ENCODE measurements at regions not wholly inside any gene's neighbourhood (a gene's known extent, or its start where the extent isn't known, plus 50 kb on each side); places are given as distances from the start of the nearest gene placed in this dataset.

GRCh38 chr3:178263236-178263916, 272.9 kb upstream of the KCNMB2 start:
- DNase-seq (ENCODE audit: low spot score): no peak

DNA sequence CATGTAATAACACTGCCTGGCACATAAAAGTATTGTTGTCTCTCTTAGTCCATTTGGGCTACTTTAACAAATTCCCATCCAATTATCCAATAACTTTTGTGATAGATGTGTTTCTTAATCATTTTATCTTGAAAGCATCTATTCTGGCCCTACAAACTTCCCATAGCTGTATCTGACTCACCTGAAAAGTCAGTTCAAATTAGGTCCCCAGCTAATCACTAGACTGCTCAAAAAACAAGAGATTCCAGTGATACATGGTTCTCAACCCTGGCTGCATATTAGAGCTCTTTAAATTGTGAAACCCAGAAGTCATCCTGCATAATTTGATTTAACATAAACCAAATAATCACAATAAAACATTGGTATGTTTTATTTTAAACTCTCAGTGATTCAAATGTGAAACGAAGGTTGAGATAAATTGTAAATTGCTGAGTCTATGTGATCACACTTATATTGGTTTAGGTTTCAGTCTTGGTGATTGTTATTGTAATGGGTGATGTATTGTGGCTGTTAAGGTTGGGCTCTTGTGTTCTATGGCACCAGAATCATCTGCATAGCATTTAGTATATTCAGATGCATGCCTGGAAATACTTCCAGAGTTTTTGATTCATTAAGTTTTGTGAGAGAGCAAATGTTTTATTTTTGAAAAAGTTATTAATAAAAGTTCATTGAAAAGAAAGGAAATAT, 268.9 kb upstream of the KCNMB2 start:
- DNase-seq (ENCODE audit: low spot score): no peak

DNA sequence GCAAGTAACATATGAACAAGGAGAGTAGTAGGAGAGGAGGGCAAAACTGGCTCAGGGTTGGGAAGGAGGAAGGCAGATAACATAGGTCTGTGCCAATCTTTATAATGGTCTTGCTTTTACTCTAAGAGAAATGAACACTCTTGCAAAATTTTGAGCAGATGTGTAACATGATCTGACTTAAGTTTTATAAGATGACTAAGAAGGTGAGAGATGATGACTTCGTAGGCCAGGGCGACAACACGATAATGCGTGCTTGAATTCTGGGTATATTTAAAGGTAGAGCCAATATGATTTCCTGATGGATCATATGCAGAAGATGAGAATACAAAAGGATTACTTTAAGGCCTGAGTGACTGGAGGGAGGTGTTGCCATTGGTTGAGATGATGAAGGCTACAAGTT, 265.4 kb upstream of the KCNMB2 start:
- no peak for DNase-seq (ENCODE audit: low spot score)

GRCh38 chr3:178271740-178272387, 264.4 kb upstream of the KCNMB2 start:
- no peak for DNase-seq (ENCODE audit: low spot score)

GRCh38 chr3:178272841-178273240, 263.4 kb upstream of the KCNMB2 start:
- no peak for DNase-seq (ENCODE audit: low spot score)

DNA sequence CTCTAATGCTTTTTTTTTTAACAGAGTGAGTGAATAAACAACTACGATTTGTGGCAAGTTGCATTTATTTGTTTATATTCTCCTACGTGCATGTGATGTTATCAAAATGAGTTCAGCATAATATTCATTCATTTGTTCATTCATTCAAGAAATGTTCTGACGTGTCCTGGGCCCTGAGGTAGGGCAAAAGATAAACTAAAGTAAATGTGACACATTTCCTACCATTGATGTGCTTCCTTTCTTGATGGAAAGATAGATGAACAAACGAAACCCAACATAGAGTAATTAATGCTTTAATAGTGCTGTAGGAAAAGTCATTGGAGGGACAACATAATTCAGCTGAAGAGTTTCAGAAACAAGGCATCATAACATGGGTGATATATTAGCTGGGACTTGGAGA, 261.5 kb upstream of the KCNMB2 start:
- no peak for DNase-seq (ENCODE audit: low spot score)

DNA sequence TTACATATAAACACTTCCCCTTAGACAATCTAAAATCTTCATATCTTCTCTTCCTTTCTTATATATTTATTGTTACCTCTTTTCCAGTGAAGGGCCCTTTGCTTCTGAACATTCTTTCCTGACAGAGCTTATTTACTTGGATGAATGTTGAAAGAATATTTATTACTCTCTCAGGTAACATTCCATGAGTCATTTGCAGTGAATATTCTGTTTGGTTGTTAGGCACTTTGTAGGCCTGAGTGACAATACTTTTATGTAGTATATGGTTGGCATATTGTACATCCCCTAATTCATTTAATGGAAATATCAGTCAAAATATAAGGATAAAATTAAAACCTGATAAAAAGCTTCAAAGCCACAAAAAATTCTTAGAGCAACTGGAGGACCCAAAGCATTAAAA, 260.9 kb upstream of the KCNMB2 start:
- DNase-seq (ENCODE audit: low spot score): no peak

DNA sequence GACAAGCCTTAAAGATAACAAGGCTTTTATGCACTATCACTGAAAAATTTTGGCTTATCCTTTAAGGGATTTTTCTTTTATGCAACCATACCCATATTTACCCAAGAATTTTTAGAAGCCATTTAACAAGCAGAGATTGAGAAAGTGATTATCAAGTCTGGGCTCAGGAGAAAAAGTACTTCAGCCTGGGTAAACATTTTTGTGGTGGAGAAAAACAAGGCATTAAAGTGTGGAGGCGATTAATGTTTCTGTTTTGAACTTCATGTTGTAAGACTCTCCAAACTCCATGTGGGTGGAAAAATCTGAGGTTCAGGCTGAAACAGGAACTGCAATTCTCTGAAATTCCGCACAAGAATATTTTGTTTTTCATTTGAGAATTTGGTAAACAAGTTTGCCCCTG, 260.4 kb upstream of the KCNMB2 start:
- no peak for DNase-seq (ENCODE audit: low spot score)

DNA sequence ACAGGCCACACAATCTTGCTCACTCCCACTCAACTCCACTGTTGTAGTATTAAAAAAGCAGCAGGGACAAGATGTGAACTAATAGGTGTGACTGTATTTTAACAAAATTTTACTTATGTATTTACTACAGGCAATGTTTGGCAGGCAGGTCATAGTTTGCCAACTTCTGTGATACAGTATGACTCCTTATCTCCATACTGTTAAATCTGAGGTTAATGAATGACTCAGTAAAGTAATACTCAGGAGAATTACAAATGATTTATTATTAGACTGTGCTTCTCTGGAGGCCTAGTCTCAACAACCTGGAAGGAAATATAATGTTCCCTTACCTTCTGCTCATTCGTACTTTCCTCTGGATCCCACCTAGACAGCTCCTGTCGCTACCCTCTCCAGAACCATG, 258.6 kb upstream of the KCNMB2 start:
- no peak for DNase-seq (ENCODE audit: low spot score)

- DNase-seq (ENCODE audit: low spot score): no peak
Observed at GRCh38 chr3:178283561-178283960, 252.7 kb upstream of the KCNMB2 start.

- DNase-seq (ENCODE audit: low spot score): no peak
Observed at GRCh38 chr3:178284181-178284580, 252.1 kb upstream of the KCNMB2 start.

- DNase-seq (ENCODE audit: low spot score): no peak
Observed at GRCh38 chr3:178288074-178288473, 248.2 kb upstream of the KCNMB2 start.

- DNase-seq (ENCODE audit: low spot score): no peak
Observed at GRCh38 chr3:178289544-178290160, 246.6 kb upstream of the KCNMB2 start.

- DNase-seq (ENCODE audit: low spot score): no peak
Observed at GRCh38 chr3:178291574-178292370, 244.5 kb upstream of the KCNMB2 start.

- no peak for DNase-seq (ENCODE audit: low spot score)
Observed at GRCh38 chr3:178295292-178295912, 240.8 kb upstream of the KCNMB2 start.

- DNase-seq (ENCODE audit: low spot score): no peak
Observed at GRCh38 chr3:178297199-178297598, 239.0 kb upstream of the KCNMB2 start.

DNA sequence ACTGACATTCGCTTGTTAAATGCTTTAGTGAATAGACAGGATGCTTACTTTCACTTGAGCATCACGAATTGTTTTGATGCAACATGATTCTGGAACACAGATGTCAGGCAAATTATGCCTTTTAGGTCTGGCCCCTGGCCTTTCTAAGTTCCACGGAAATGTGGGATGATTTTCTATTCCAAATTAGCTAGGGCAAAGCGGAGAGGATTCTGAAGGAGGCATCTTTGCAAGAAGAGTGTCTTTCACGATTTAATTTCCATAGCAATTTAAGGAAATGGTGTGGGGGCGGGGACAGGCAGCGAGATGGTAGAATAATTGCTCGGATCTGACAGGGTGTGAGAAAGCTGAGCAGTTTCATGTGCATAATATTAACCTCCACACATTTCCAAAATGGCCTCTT, 238.5 kb upstream of the KCNMB2 start:
- no peak for DNase-seq (ENCODE audit: low spot score)

DNA sequence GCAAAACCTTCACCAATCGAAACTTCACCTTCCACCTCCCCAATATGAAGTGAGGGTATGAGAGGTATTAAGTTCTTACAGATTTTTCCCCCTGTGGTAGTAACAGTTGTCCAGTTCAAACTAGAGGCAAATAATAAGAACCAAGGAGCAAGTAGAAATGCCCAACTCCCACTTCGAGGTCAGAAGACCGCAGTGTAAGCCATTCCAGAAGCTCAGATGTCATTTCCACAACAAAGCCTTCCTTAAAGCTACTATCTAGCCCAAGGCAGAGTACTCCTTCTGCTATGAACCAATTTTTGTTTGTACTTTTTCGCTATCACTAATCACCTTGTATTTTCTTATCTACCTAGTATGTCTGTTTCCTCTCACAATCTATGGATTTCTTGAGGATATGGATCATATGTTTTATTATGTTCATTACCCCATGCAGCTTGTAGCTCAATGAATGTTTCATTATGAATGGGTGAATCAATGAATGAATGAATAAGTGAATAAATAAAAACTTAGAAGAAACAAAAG, 235.7 kb upstream of the KCNMB2 start:
- no peak for DNase-seq (ENCODE audit: low spot score)

DNA sequence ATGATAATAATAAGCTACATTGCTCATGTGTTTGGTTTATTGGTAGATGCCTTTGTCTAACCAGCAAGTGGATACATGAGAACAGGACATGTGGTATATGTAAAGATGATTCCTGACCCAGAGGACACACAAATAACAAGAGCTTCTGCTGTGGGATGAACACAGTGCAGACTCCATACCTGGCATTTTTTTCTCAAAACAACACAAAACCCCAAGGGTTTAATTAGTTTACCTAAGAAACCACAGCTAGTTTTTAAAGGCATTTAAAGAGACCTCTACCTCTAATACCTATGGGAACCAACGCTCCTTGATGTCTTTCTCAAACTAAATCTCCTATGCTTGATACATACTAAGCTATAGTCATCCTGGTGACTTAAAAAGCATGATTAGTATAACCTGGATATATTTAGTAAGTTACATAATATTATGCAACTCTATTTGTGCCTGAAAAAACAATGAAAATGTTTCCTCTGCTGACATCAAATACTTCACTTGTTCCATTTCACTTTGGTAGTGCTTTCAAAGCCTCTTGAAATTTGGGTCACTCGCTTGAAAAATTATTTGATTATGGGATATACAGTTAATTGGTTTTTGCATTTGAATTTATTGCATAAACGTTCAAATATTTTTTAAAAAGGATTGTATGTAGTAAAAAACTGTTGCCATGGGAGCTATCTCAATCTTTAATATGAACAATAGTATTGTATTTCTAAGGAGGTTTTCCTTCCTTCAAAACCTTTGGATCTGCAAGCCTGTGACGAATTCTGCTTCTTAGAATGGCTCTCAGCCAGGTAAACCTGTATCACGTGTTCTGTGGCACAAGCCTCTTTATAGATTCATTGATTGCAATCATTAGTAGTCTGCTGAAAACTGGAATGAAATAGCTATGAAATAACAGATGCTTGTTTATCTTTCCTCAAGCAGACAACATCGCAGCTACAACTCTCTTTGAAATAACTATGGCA, 233.0 kb upstream of the KCNMB2 start:
- DNase-seq (ENCODE audit: low spot score): no peak

DNA sequence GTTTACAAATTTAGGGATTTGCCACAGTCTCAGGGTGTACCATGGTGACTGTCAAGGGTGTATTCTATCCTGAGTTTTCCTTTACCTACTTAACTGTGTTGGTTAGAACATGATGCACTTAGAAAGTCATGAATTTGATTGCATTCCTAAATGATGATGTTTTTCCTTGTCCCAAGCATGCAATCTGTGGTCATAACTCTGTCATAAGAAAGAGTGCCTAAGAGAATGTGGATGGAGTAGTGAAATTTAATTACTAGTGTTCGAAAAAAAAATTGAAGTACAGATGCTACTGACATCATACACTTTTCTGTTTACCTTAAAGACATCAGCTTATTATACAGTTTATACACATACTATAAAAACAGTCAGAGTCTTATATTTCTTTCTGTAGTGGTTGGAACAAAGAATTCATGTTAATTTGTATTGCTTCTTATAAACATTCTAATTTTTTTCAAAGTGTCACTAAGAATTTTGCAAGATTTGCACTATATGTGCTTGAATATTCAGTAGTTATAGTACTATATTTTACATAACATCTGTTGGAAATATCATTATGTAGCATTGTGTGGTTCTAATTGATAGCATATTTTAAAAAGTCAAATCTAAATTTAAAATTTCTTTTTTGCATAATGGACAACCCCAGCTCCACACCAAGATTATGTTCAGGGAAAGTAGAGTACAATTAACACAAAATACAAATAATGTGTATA, 231.3 kb upstream of the KCNMB2 start:
- no peak for DNase-seq (ENCODE audit: low spot score)

All from pons (tissue), 1 donor.